ENCODE measurements at regions not wholly inside any gene's neighbourhood (a gene's known extent, or its start where the extent isn't known, plus 50 kb on each side); places are given as distances from the start of the nearest gene placed in this dataset.

DNA sequence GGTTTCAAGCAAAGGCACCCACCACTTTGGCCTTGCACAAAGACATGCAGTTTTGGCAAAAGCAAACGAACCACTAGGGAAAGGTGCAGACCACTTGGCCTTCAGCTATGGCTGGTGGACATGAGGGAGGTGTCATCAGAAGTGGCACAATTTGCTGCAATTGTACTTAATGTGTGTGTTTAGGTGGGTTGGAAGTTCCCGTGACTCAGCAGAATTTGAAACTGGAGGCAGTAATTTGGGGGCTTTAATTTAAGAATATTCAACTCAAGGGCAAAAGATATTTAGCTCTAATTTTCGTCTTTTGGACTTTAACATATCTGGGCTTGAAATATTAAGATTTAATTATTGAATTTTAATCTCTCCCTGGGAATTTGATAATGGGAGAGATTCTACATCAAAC lies 115.6 kb upstream of the NOCT start:
- TF ChIP-seq CTCF (conservative IDR thresholded peaks at IDR 0.05; ENCODE audit: low read depth, low read length), result no peak
- no peak overlapping the region for H3K4me3 ChIP-seq (ENCODE audit: low read depth, low read length)
- DNase-seq (ENCODE audit: low read depth), result no peak

GRCh38 chr4:138898282-138898681 lies 117.3 kb upstream of the NOCT start:
- no peak overlapping the region for H3K4me3 ChIP-seq (ENCODE audit: low read depth, low read length)
- no peak for DNase-seq (ENCODE audit: low read depth)
- TF ChIP-seq CTCF (conservative IDR thresholded peaks at IDR 0.05; ENCODE audit: low read depth, low read length), result no peak

- DNase-seq (ENCODE audit: low read depth), result no peak
- no peak for TF ChIP-seq CTCF (conservative IDR thresholded peaks at IDR 0.05; ENCODE audit: low read depth, low read length)
- no peak overlapping the region for H3K4me3 ChIP-seq (ENCODE audit: low read depth, low read length)
These were observed 117.8 kb upstream of the NOCT start for GRCh38 chr4:138897811-138898226.

- H3K4me3 ChIP-seq (ENCODE audit: low read depth, low read length), result no peak overlapping the region
- no peak for DNase-seq (ENCODE audit: low read depth)
- no peak for TF ChIP-seq CTCF (conservative IDR thresholded peaks at IDR 0.05; ENCODE audit: low read depth, low read length)
These were observed 120.9 kb upstream of the NOCT start for GRCh38 chr4:138894709-138895108.

DNA sequence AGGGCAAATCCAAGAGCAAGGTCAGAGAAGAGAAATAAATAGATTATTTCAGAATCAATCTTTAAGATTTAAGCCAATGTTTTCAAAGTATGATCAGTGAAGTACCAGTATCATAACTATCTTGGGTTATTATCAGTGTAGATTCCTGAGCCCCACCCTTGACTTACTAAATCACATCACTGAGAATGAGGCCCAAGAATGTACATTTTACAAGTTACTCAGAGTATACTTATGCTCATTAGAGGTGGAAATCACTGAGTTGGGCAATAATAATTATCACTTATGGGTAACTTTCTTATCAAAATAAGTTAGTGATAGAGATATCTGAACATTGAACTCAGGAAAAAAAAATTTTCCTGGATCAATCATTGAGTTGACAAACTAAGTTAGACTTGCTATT lies 121.6 kb upstream of the NOCT start:
- H3K4me3 ChIP-seq (ENCODE audit: low read depth, low read length), result no peak overlapping the region
- no peak for TF ChIP-seq CTCF (conservative IDR thresholded peaks at IDR 0.05; ENCODE audit: low read depth, low read length)
- DNase-seq (ENCODE audit: low read depth), result no peak

GRCh38 chr4:138892483-138893407 lies 122.8 kb upstream of the NOCT start:
- no peak for DNase-seq (ENCODE audit: low read depth)
- TF ChIP-seq CTCF (conservative IDR thresholded peaks at IDR 0.05; ENCODE audit: low read depth, low read length), result no peak
- H3K4me3 ChIP-seq (ENCODE audit: low read depth, low read length), result no peak overlapping the region

GRCh38 chr4:138891631-138892031 lies 124.0 kb upstream of the NOCT start:
- no peak overlapping the region for H3K4me3 ChIP-seq (ENCODE audit: low read depth, low read length)
- DNase-seq (ENCODE audit: low read depth), result no peak
- TF ChIP-seq CTCF (conservative IDR thresholded peaks at IDR 0.05; ENCODE audit: low read depth, low read length), result no peak

Measured in epithelial cell of proximal tubule (primary cell).